ENCODE measurements at regions not wholly inside any gene's neighbourhood (a gene's known extent, or its start where the extent isn't known, plus 50 kb on each side); places are given as distances from the start of the nearest gene placed in this dataset.

GRCh38 chr1:194104247-194104844, 917.9 kb upstream of the B3GALT2 start:
- DNase-seq (no peak), ATAC-seq (ENCODE audit: insufficient read depth, low read depth) (no peak)
- Histone ChIP-seq H3K9ac (ENCODE audit: low read depth, low read length) (no peak overlapping the region), H3K4me2 (ENCODE audit: insufficient read depth, low read length) (no peak overlapping the region), H3K4me1 (ENCODE audit: insufficient read depth, low read length) (no peaks in the 10 kb centered on the region), H3K27me3 (ENCODE audit: insufficient read depth, low read length, poor library complexity) (no peaks in the 10 kb centered on the region), H3K4me3 (ENCODE audit: low read depth in 1 of 2, low read length in 2 of 2) (no peak overlapping the region), H2AFZ (ENCODE audit: low read depth, low read length) (no peak overlapping the region), H3K9me3 (ENCODE audit: insufficient read depth, low read length, severe bottlenecking) (no peaks in the 10 kb centered on the region), H3K27ac (ENCODE audit: low read length) (no peak overlapping the region), H4K20me1 (ENCODE audit: insufficient read depth, low read length) (no peaks in the 10 kb centered on the region), H3K79me2 (ENCODE audit: insufficient read depth, low read length) (no peaks in the 10 kb centered on the region), H3K36me3 (ENCODE audit: insufficient read depth, low read length) (no peaks in the 10 kb centered on the region)
- TF ChIP-seq CTCF (IDR thresholded peaks at IDR 0.05; ENCODE audit: borderline replicate concordance, extremely low read depth, low read length, poor library complexity, severe bottlenecking): no peak
- TF ChIP-seq EZH2 (IDR thresholded peaks at IDR 0.05; ENCODE audit: borderline replicate concordance, low read depth, low read length, severe bottlenecking): no peak

GRCh38 chr1:194103516-194104246, 917.3 kb upstream of the B3GALT2 start:
- no peaks in the 10 kb centered on the region for H3K79me2 ChIP-seq (ENCODE audit: insufficient read depth, low read length)
- H3K27ac ChIP-seq (ENCODE audit: low read length): no peak overlapping the region
- TF ChIP-seq CTCF (IDR thresholded peaks at IDR 0.05; ENCODE audit: borderline replicate concordance, extremely low read depth, low read length, poor library complexity, severe bottlenecking): no peak
- TF ChIP-seq EZH2 (IDR thresholded peaks at IDR 0.05; ENCODE audit: borderline replicate concordance, low read depth, low read length, severe bottlenecking): no peak
- no peaks in the 10 kb centered on the region for H3K4me1 ChIP-seq (ENCODE audit: insufficient read depth, low read length)
- no peaks in the 10 kb centered on the region for H4K20me1 ChIP-seq (ENCODE audit: insufficient read depth, low read length)
- no peak overlapping the region for H3K4me2 ChIP-seq (ENCODE audit: insufficient read depth, low read length)
- no peak overlapping the region for H3K4me3 ChIP-seq (ENCODE audit: low read depth in 1 of 2, low read length in 2 of 2)
- no peak for ATAC-seq (ENCODE audit: insufficient read depth, low read depth)
- H3K36me3 ChIP-seq (ENCODE audit: insufficient read depth, low read length): no peaks in the 10 kb centered on the region
- H3K9me3 ChIP-seq (ENCODE audit: insufficient read depth, low read length, severe bottlenecking): no peaks in the 10 kb centered on the region
- no peak overlapping the region for H2AFZ ChIP-seq (ENCODE audit: low read depth, low read length)
- H3K27me3 ChIP-seq (ENCODE audit: insufficient read depth, low read length, poor library complexity): no peaks in the 10 kb centered on the region
- no peak overlapping the region for H3K9ac ChIP-seq (ENCODE audit: low read depth, low read length)
- no peak for DNase-seq

GRCh38 chr1:194103101-194103500, 916.7 kb upstream of the B3GALT2 start:
- Histone ChIP-seq H2AFZ (ENCODE audit: low read depth, low read length) (no peak overlapping the region), H3K36me3 (ENCODE audit: insufficient read depth, low read length) (no peaks in the 10 kb centered on the region), H3K4me1 (ENCODE audit: insufficient read depth, low read length) (no peaks in the 10 kb centered on the region), H3K9me3 (ENCODE audit: insufficient read depth, low read length, severe bottlenecking) (no peaks in the 10 kb centered on the region), H3K79me2 (ENCODE audit: insufficient read depth, low read length) (no peaks in the 10 kb centered on the region), H3K27me3 (ENCODE audit: insufficient read depth, low read length, poor library complexity) (no peaks in the 10 kb centered on the region), H3K4me3 (ENCODE audit: low read depth in 1 of 2, low read length in 2 of 2) (no peak overlapping the region), H3K4me2 (ENCODE audit: insufficient read depth, low read length) (no peak overlapping the region), H3K9ac (ENCODE audit: low read depth, low read length) (no peak overlapping the region), H3K27ac (ENCODE audit: low read length) (no peak overlapping the region), H4K20me1 (ENCODE audit: insufficient read depth, low read length) (no peaks in the 10 kb centered on the region)
- no peak for ATAC-seq (ENCODE audit: insufficient read depth, low read depth)
- no peak for DNase-seq
- TF ChIP-seq EZH2 (IDR thresholded peaks at IDR 0.05; ENCODE audit: borderline replicate concordance, low read depth, low read length, severe bottlenecking) (no peak), CTCF (IDR thresholded peaks at IDR 0.05; ENCODE audit: borderline replicate concordance, extremely low read depth, low read length, poor library complexity, severe bottlenecking) (no peak)
